GM10248 (cell line): ENCODE measurements at regions not wholly inside any gene's neighbourhood (a gene's known extent, or its start where the extent isn't known, plus 50 kb on each side); places are given as distances from the start of the nearest gene placed in this dataset.

ENCODE experiments used
- CTCF ChIA-PET: fragments of 300-600 bp; sonication (Branson Sonifier 250); formaldehyde crosslinking; extraction: SDS; loops from one replicate; lab custom pipeline; 2021; ENCODE audit warnings: antibody characterized with exemption; lab: Yijun Ruan, JAX
- POLR2A ChIA-PET: fragments of 350-650 bp; sonication (Branson Sonifier 250); formaldehyde crosslinking; extraction: SDS; loops from one replicate; lab custom pipeline; 2020; ENCODE audit warnings: antibody characterized with exemption; lab: Yijun Ruan, JAX
- DNase-seq: peaks from one replicate; pipeline ENCODE4 v3.0.0; 2012; ENCODE audit errors: extremely low spot score
- CTCF ChIP-seq: IDR thresholded peaks from 2 replicates; pipeline ENCODE4 v1.5.1; 2012; ENCODE audit warnings: mild to moderate bottlenecking, low read depth; ENCODE audit errors: extremely low read depth, missing control alignments, control extremely low read depth

- CTCF ChIA-PET = interaction anchor here (1.0 to 1.4 kb wide), 2 partner anchors 11 to 238 kb away, joined by 3 read pairs; no protein-coding TSS in a partner anchor
- TF ChIP-seq CTCF = no peak
- POLR2A ChIA-PET = no interaction called here
- no peak for DNase-seq
These were observed 218.9 kb upstream of the PHYHIPL start for GRCh38 chr10:58957517-58957916.

- peak; percentile 4 for TF ChIP-seq CTCF
- POLR2A ChIA-PET = no interaction called here
- DNase-seq = no peak
- CTCF ChIA-PET = interaction anchor here (1.3 to 2.5 kb wide), 2 partner anchors 8 to 118 kb away, joined by 3 to 8 read pairs; no protein-coding TSS in a partner anchor
These were observed 213.3 kb upstream of the PHYHIPL start for GRCh38 chr10:58963101-58963534.

GRCh38 chr10:58963723-58964124, 212.7 kb upstream of the PHYHIPL start:
- no peak for DNase-seq
- ChIA-PET CTCF (interaction anchor here (1.3 to 2.5 kb wide), 6 partner anchors 9 to 663 kb away, joined by 3 to 14 read pairs (median 6); no protein-coding TSS in a partner anchor), POLR2A (no interaction called here)
- TF ChIP-seq CTCF = no peak

GRCh38 chr10:58965855-58966254, 210.6 kb upstream of the PHYHIPL start:
- no peak for DNase-seq
- TF ChIP-seq CTCF = no peak
- ChIA-PET POLR2A (no interaction called here), CTCF (interaction anchor here (1.0 to 2.5 kb wide), 4 partner anchors 11 to 267 kb away, joined by 3 to 8 read pairs (median 4); no protein-coding TSS in a partner anchor)

GRCh38 chr10:58967551-58968388, 208.7 kb upstream of the PHYHIPL start:
- ChIA-PET POLR2A (no interaction called here), CTCF (interaction anchor here (0.7 to 2.6 kb wide), 13 partner anchors 9 to 498 kb away, joined by 3 to 13 read pairs (median 3); no protein-coding TSS in a partner anchor)
- DNase-seq = peak; percentile 18
- no peak for TF ChIP-seq CTCF

GRCh38 chr10:58968389-58968755, 208.1 kb upstream of the PHYHIPL start:
- TF ChIP-seq CTCF = no peak
- CTCF ChIA-PET = interaction anchor here (0.7 to 2.6 kb wide), 14 partner anchors 9 to 497 kb away, joined by 3 to 13 read pairs (median 4); no protein-coding TSS in a partner anchor

More at GRCh38 chr10:58968389-58968755, 208.1 kb upstream of the PHYHIPL start:
- no peak for DNase-seq
- POLR2A ChIA-PET = no interaction called here
